NOMO-1 treated with DMSO at 0.1 percent for 48 hours (cell line): ENCODE measurements at regions not wholly inside any gene's neighbourhood (a gene's known extent, or its start where the extent isn't known, plus 50 kb on each side); places are given as distances from the start of the nearest gene placed in this dataset.
"Not testable (repeated sequence)": the region's sequence is repeated elsewhere in the genome, so short reads cannot be mapped to it uniquely, and the experiment has no call there.

Experiments used
- DNase-seq: peaks from one replicate; lab custom pipeline; 2025; ENCODE audit not compliant: unreplicated experiment; lab: John Stamatoyannopoulos, UW

DNA sequence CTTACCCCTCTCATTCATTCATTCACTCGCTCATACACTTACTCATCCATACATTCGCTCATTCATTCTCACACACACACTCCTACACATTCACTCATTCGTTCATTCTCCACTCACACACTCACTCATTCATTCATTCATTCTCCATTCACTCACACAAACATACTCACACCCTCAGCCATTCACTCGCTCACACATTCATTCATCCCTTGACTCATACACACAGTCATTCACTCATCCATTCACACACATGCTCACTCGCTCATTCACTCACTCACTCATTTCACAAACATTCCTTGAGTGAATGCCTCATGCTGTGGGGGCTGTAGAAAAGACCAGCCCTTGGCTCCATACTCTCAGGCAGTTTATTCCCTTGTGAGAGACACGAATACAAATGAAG is 151.1 kb upstream of the MAMLD1 start:
- DNase-seq = no peak

- no peak for DNase-seq
Measured at GRCh38 chrX:150212672-150213480, 150.2 kb upstream of the MAMLD1 start.

- no peak for DNase-seq
Measured at GRCh38 chrX:150213481-150214030, 149.6 kb upstream of the MAMLD1 start.

- DNase-seq = not testable (repeated sequence)
Measured at GRCh38 chrX:150216000-150216399, 147.1 kb upstream of the MAMLD1 start.

- DNase-seq = no peak
Measured at GRCh38 chrX:150216716-150217115, 146.4 kb upstream of the MAMLD1 start.

DNA sequence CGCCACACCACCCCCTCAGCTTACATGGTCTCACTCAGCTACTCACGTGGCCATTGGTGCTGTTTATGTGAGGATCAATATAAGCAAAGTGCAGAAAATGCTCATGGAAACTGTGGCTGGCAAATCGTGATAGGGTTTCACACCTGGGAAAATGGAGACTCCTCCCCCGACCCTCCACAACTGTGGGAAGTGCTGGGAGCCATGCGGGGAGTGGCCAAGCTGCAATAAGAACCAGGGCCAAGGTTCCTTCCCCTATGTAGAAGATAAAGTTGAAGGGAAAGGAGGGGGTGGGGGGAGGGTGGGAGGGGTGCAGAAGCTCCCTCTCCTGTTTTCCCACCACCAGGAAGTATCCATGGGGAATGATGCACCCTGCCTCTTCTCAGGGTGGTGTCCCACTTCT is 145.5 kb upstream of the MAMLD1 start:
- DNase-seq = no peak

DNA sequence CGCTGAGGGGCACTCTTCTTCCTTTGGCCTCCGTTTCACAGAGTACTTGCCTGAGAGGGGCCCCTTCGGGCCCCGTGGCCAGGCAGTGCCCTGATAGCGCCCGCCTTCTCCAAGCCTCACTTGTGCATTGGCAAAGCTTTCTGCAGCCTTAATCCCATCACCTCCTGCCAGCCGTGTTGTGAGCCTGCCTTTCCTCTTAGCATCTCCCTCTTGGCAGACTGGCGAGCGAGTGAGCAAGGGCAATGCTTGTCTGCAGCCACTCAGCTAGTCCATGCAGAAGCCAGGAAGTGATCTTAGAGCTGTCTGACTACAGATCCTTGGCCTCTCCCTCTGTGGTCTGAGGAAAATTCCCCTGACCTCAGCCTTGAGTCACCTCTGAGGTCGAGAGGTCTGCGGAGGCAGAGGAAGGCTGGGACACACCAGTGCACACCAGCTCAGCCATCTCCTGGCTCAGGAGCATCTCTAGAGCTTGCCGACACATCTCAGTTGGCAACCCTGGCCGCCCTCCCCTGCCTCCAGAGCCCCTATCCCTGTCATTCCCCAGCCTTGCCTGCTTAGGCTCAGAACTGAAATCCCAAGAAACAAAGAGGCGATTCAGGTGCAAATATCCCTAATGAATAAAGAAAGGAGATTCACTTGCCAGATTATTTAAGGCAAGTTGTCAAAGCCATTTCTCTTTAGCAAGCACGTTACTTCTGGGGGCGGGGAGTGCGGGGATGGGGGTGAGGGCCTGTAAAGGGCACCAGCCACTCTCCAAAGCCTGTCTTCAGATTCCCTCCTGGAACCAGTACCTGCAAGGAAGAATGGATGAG is 143.5 kb upstream of the MAMLD1 start:
- no peak for DNase-seq

DNA sequence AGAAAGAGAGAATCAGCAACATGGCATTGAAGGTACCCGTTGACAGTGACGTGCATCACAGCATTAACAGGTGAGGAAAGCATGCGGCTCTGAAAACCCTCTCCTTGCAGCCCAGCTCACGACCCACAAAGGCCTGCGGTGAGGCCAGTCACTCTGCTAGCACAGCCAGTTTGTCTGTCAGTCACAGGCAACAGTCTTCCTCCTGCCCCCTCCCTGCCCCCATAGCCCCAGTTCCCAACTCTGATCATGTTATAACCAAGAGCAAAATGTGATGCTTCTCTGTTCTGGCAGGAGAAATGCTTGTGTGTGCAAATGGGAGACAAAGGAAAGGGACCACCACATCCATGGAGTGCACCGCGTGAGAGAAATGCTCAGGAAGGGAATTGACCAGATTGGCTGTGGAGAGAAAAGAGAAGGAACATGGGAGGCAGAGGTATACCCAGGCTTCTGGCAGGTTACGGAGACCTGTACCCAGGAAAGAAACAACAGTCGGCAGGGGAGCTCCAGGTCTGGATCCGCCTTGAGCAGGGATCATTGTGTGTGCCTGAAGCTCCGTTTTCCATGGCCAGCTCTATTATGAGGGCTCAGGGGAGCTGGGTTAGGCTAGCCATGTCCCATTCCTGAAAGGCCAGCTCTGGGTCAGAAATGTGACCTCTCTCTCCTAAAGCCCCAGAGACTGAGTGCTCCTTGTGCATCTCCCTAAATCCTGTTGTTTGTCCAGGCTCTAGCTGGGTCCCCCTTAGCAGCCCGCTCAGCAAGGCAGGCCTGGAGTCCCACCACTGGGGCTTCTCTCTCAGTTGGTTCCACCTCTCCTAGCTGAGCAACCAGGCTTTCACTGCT is 139.7 kb upstream of the MAMLD1 start:
- no peak for DNase-seq

- DNase-seq = no peak
Measured at GRCh38 chrX:150224676-150225075, 138.4 kb upstream of the MAMLD1 start.

GRCh38 chrX:150225266-150225665 is 137.9 kb upstream of the MAMLD1 start:
- DNase-seq = no peak

DNA sequence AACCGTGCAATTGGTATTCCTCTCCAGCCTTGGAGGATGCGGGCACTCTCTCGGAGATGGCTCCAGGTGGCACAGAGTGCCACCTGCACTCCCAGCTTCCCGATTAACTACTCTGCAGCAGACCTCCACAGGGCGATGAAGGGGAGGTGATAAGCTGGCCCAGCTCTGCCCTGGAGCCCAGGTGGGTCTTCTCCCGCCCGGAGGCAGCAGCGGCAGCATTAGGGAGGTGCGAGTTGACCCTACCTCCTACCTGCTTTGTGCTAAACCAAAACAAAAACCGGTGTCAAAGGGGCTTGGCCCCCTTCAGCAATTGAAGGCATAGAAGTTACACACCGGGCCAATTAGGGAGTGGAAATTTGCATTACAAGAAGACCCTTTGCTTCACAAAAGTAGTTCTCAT is 137.4 kb upstream of the MAMLD1 start:
- no peak for DNase-seq

DNA sequence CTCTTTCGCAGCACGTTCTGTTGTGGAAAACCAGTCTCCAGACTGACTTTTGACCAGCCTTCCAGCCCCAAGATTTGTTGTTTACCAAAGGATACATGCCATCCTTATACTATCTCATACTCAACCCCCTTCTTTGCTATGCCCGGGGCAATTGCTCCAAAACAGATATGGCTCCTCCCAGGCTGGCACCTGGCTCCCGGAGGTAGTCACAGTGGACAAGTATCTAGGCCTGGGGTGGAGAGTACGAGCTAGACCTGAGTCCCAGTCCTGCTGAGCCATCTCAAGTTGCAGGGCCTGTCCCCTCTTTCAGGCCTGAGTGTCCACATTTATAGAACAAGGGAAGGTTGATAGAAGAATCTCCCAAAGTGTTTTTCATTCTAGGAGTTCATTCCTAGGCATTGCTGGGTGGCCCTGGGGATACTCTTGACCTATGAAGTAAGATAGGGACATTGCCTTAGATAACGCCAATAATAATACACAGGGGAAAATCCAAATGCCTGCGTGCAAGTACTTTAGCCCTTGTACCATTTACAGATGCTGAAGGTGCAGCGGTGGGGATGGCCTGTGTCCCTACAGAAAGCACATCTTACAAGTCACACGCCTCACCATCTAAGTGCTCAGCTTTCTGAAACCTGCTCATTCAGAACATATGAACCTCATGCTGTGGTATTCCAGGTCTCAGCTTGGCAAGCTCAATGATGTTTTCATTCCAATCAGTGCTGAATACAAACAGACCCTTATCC is 136.7 kb upstream of the MAMLD1 start:
- no peak for DNase-seq

- no peak for DNase-seq
Measured at GRCh38 chrX:150227321-150227860, 135.7 kb upstream of the MAMLD1 start.

DNA sequence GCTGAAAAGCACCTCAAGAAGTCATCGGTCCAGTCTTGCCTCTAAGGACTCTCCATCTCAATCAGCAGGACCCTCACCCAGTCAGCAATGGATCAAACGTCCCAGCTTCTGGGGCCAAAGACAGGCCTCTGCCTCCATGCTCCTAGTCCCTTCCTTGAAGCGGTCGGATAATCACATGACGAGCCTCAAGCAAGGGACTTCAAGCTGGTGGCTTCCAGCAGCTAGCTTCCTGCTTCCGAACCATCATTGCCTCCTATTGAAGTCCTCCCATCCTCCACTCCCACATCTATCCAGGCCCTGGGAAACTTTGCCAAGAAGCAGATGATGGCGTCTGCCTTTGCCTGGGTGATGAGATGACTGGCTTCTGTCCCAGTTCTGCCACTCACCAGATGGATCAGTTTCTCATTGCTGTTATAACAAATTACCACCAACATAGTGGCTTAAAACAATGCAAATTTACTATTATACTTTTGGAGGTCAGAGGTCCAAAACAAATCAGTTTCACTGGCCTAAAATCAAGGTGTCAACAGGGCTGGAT is 135.2 kb upstream of the MAMLD1 start:
- no peak for DNase-seq

GRCh38 chrX:150228431-150228830 is 134.7 kb upstream of the MAMLD1 start:
- DNase-seq = no peak

DNA sequence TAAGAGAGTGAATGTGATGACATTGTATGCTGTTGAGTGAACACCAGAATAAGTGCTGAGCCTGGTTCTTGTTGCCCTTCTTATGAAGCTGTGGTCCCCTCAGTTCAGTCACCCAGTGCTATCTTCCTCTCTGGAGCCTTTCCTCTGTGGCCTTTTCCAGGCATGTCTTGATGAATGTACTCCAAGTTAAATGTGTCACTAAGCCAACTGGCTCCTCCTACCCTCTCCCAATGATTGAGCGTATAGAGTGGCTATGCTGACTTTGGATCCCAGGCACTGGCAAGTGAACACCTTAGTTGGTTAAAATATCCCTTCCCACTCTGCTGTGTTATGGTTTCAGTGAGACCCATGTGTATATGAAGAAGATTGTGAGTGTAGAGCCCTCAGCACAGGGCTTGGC is 134.1 kb upstream of the MAMLD1 start:
- no peak for DNase-seq

GRCh38 chrX:150229481-150229880 is 133.6 kb upstream of the MAMLD1 start:
- no peak for DNase-seq

- DNase-seq = not testable (repeated sequence)
Measured at GRCh38 chrX:150230952-150231351, 132.2 kb upstream of the MAMLD1 start.

DNA sequence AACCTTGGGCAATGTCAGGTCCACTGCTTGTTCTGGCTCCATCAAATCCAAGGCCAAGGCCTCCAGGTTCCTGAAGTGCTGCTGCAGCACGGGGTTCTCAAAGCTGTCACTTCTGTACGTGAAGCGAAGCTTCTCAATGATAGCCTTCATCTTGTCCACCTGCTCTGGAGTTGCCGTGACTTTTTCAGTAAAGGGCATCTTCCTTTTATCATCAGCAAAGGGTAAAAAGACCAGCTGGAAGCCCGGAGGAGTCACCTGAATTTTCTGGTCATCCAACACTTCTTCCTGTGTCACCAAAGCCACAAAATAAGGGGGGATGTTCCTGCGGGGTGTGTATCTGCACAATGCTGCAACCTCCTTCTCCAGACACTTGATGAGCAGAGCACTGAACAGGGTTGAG is 131.7 kb upstream of the MAMLD1 start:
- DNase-seq = not testable (repeated sequence)

DNA sequence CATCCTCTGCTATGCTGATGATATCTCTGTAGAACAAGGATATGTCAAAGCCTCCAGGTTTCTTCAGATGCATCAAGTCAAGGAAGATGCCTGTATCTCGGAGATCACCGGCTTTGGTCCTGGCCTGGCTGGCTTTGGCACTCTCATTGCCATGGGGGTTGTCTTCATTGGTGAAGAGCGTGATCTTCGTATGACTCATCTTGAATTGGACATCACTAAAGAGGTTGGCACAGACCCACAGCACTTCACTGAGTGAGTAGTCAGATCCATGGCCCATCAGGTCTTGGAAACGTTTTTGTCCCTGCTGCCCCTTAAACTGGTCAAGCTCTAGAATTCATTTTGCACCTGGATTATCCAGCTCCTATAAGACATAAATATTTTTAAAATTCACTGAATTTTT is 130.9 kb upstream of the MAMLD1 start:
- not testable (repeated sequence) for DNase-seq
